ENCODE measurements at regions not wholly inside any gene's neighbourhood (a gene's known extent, or its start where the extent isn't known, plus 50 kb on each side); places are given as distances from the start of the nearest gene placed in this dataset.
A peak's percentile ranks its signal among the peaks of the same experiment; 100 is the strongest.

GRCh38 chr2:234632527-234633391 is 135.9 kb upstream of the ARL4C start:
- H3K4me3 ChIP-seq (ENCODE audit: low read length): no peak overlapping the region
- DNase-seq (ENCODE audit: low read depth): peak; percentile 82
- TF ChIP-seq, protein P1, sequence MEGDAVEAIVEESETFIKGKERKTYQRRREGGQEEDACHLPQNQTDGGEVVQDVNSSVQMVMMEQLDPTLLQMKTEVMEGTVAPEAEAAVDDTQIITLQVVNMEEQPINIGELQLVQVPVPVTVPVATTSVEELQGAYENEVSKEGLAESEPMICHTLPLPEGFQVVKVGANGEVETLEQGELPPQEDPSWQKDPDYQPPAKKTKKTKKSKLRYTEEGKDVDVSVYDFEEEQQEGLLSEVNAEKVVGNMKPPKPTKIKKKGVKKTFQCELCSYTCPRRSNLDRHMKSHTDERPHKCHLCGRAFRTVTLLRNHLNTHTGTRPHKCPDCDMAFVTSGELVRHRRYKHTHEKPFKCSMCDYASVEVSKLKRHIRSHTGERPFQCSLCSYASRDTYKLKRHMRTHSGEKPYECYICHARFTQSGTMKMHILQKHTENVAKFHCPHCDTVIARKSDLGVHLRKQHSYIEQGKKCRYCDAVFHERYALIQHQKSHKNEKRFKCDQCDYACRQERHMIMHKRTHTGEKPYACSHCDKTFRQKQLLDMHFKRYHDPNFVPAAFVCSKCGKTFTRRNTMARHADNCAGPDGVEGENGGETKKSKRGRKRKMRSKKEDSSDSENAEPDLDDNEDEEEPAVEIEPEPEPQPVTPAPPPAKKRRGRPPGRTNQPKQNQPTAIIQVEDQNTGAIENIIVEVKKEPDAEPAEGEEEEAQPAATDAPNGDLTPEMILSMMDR (conservative IDR thresholded peaks at IDR 0.05; ENCODE audit: low read length): no peak

DNA sequence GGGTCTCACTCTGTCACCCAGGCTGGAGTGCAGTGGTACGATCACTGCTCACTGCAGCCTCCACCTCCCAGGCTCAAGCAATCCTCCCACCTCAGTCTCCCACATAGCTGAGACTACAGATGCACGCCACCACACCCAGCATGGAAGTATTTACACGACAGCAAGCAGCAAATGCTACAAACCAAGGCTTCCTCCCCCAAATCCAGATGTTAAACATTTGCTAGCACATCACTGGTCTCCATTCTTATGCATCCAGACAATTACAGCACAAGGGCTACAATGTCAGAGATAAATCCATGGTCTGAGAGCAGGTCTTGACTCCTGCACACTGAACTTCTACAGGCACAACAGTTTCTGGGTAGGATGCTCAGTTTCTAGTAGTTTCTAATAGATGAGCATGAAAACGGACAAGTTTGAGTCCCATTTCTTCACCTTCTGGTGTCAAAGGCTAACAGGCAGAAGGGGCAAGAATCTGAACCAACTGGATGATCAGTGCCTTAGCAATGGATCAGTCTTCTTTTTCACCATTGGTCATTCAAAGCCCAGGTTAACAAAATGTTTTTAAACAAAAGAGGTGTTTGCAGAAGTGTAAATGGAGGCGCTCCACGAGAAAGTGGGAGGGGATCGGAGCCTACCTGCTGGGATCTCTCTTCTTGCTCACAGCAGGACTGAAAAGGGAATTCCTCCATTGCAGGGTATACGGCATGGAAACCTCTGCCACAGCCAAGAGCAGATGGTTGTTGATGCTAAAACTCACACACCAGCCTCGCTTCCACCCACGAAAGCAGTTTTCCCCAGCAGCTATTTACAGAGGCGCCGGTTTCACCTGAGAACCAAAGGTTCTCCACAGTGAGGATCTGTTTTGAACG is 135.0 kb upstream of the ARL4C start:
- H3K4me3 ChIP-seq (ENCODE audit: low read length): no peak overlapping the region
- DNase-seq (ENCODE audit: low read depth): no peak
- TF ChIP-seq, protein P1 (conservative IDR thresholded peaks at IDR 0.05; ENCODE audit: low read length): no peak

DNA sequence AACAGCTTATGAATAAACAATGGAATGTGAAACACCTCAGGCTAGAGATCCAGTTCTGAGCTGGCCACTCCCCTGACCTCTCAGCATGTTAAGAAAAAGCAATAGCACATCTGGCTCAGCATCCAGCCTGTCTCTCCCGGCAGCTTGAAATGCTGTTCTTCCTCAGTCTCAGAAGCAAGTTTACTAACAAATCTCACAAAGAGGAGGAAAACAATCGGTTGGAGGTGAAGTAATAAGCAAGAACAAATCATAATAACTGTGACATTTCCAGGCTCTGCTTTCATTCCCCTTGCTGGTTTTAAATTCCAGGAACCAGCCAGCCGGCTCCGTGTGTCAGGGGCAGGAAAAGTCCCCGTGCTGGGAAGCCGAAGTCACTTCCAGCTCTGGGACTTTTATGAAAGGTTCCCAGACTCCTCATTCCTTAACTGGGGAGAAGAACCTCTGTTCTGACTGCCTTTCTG is 133.9 kb upstream of the ARL4C start:
- DNase-seq (ENCODE audit: low read depth): peak; percentile 25
- H3K4me3 ChIP-seq (ENCODE audit: low read length): no peak overlapping the region
- TF ChIP-seq, protein P1 (conservative IDR thresholded peaks at IDR 0.05; ENCODE audit: low read length): no peak

DNA sequence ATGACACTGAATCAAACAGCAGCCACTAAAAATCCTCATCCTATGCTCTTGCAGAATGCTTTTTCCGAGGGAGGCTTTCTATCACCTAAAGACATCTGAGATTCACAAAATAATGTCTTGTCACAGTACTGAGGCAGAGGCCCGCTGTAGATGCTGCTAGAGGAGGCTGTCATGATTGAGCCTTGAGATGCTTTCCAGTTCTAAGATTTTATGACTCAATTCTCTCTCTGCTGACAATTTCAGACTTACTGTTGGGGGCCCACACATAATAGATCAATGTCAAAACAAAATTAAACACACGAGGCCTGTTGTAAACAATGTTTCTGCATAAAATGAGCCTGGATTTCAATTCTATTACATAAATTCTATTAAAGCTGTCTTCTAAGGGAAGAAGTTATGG is 132.7 kb upstream of the ARL4C start:
- DNase-seq (ENCODE audit: low read depth): no peak
- TF ChIP-seq, protein P1 (conservative IDR thresholded peaks at IDR 0.05; ENCODE audit: low read length): no peak
- no peak overlapping the region for H3K4me3 ChIP-seq (ENCODE audit: low read length)

- no peak overlapping the region for H3K4me3 ChIP-seq (ENCODE audit: low read length)
- TF ChIP-seq, protein P1 (conservative IDR thresholded peaks at IDR 0.05; ENCODE audit: low read length): no peak
- DNase-seq (ENCODE audit: low read depth): no peak
Observed at GRCh38 chr2:234628953-234629352, 132.1 kb upstream of the ARL4C start.

- no peak for DNase-seq (ENCODE audit: low read depth)
Observed at GRCh38 chr2:234627308-234627707, 130.4 kb upstream of the ARL4C start.

More at GRCh38 chr2:234627308-234627707, 130.4 kb upstream of the ARL4C start:
- TF ChIP-seq, protein P1 (conservative IDR thresholded peaks at IDR 0.05; ENCODE audit: low read length): no peak
- no peak overlapping the region for H3K4me3 ChIP-seq (ENCODE audit: low read length)
